Prostate gland (tissue), 2 donors: ENCODE measurements at regions not wholly inside any gene's neighbourhood (a gene's known extent, or its start where the extent isn't known, plus 50 kb on each side); places are given as distances from the start of the nearest gene placed in this dataset.

Source experiments
- POLR2A ChIP-seq: fragments of 450-650 bp; IDR thresholded peaks from one replicate; pipeline ENCODE4 v1.6.1; 2016; ENCODE audit warnings: antibody characterized with exemption, mild to moderate bottlenecking
- POLR2AphosphoS5 ChIP-seq: sonication (generic); formaldehyde crosslinking; IDR thresholded peaks from one replicate; pipeline ENCODE4 v1.6.1; 2017; ENCODE audit warnings: antibody characterized with exemption
- TF ChIP-seq, protein P1 (sequence below), 4 experiments: fragments of 200-600 bp in 2 of 4; fragments of 450-650 bp in 2 of 4; sonication (generic) in 2 of 4; IDR thresholded peaks; 1 replicate in 3 of 4; 2 replicates in 1 of 4; pipeline ENCODE4 v1.5.1; 2016 to 2019; ENCODE audit warnings: antibody characterized with exemption in 4 of 4, mild to moderate bottlenecking in 2 of 4, moderate library complexity in 2 of 4

GRCh38 chr10:117823980-117824379 is 222.8 kb downstream of the RAB11FIP2 start:
- TF ChIP-seq, protein P1, sequence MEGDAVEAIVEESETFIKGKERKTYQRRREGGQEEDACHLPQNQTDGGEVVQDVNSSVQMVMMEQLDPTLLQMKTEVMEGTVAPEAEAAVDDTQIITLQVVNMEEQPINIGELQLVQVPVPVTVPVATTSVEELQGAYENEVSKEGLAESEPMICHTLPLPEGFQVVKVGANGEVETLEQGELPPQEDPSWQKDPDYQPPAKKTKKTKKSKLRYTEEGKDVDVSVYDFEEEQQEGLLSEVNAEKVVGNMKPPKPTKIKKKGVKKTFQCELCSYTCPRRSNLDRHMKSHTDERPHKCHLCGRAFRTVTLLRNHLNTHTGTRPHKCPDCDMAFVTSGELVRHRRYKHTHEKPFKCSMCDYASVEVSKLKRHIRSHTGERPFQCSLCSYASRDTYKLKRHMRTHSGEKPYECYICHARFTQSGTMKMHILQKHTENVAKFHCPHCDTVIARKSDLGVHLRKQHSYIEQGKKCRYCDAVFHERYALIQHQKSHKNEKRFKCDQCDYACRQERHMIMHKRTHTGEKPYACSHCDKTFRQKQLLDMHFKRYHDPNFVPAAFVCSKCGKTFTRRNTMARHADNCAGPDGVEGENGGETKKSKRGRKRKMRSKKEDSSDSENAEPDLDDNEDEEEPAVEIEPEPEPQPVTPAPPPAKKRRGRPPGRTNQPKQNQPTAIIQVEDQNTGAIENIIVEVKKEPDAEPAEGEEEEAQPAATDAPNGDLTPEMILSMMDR (IDR thresholded peaks at IDR 0.05): no peak
- no peak for TF ChIP-seq POLR2A
- TF ChIP-seq POLR2AphosphoS5: no peak
